ENCODE measurements at regions not wholly inside any gene's neighbourhood (a gene's known extent, or its start where the extent isn't known, plus 50 kb on each side); places are given as distances from the start of the nearest gene placed in this dataset.
"Not testable (repeated sequence)": the region's sequence is repeated elsewhere in the genome, so short reads cannot be mapped to it uniquely, and the experiment has no call there.

DNA sequence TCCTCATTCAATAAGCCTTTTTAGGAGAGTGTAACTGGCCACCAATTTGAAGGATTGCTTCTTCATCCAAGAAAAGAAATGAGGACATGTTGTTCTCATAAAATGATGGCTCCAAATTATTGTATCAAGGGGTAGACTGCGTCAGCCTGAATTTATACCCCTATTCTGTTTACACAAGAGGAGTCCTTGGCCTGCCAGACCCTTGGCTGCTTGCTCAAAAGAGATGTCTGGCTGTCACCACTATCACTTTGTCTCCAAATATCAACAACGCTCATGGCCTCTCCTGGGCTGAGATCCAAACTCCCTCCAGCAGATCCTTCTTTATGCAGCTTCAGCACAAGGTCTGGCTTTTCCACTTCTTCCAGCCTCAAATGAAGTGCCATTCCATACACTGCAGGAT, 127.9 kb downstream of the OR13H1 start:
- no peak overlapping the region for H3K4me3 Mint-ChIP-seq
- no peaks in the 10 kb centered on the region for H3K36me3 Mint-ChIP-seq
- CTCF ChIA-PET, result no interaction called here
- H3K27me3 Mint-ChIP-seq, result no peaks in the 10 kb centered on the region
- H3K4me1 Mint-ChIP-seq, result no peaks in the 10 kb centered on the region
- H3K27ac Mint-ChIP-seq, result no peak overlapping the region
- no peak for DNase-seq
- H3K9me3 Mint-ChIP-seq, result no peaks in the 10 kb centered on the region

DNA sequence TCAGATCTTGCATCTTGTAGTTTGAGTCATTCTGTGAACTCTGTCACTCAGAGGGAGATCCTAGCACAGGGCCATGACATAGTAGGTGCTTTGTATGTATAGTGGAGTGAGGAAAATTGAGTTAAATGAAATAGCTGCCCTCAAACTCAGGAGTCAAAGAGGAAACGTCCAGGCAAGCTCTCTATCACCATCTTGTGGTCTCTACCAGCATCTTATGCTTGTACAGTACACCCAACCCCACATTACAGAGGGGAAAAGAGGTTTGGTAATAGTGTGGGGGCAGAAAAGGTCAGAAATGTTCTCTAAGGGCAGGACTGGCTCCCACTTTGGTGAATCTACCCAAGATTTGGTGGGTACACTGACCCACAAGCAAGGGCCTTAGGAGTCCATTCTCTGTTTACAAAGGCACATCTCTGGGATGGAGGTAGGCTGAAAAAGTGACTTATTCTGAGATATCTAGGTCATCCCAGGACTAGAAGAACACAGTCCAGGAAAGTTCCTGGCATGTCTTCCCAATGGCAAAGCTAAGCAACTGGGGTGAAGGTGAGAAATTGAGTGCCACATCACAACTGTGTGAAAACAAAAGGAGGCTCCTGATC, 131.8 kb downstream of the OR13H1 start:
- no peaks in the 10 kb centered on the region for H3K9me3 Mint-ChIP-seq
- no peaks in the 10 kb centered on the region for H3K36me3 Mint-ChIP-seq
- CTCF ChIA-PET, result interaction anchor here (1.2 to 3.3 kb wide), 2 partner anchors 30 to 699 kb away, joined by 3 to 10 read pairs; no protein-coding TSS in a partner anchor
- no peak overlapping the region for H3K4me3 Mint-ChIP-seq
- no peaks in the 10 kb centered on the region for H3K4me1 Mint-ChIP-seq
- no peaks in the 10 kb centered on the region for H3K27me3 Mint-ChIP-seq
- DNase-seq, result no peak
- no peak overlapping the region for H3K27ac Mint-ChIP-seq

DNA sequence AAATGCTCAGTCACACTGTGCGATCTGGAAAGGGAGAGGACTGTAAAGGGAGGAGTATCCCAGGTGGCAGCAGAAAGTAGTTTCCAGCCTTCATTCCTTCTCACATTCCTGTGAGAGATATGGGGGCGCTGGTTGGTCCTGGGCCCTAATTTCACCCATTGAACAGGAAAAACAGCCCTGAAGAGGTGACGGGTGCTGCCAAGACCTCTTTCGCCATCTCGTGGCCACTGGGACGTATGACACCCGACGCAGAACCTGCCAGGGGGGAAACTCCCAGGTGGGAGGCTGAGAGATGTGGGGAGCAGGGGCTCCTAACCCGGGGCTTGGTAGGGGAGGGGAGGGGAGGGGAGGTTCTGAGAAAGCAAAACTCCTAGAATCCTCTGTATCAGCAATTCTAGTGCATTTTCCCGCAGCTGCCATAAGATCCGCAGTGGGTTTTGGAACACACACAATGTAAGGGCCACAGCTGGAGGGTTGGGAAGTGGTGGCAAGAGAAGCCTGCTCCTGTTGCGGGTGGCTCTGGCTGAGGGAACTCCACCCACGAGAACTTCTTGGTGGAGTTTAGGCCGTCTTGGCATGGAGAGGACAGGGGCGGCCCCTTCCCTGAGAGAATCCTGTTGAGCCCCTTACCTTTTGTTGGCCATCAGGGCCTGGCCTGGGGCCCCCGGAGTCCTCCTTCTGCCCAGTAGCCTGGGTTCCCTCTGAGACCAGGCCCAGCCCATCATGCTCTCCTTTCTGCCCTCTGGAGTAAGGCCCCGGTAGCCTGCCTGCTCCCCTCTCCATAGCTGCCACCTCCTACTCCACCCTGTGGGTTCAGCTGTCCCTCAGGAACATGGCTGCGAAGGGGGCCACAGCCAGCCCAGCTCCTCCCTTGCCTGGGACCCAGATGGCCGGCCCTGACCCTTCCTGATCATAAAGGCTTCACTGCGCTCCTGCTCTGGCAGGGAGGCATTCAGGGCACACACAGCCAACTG, 134.1 kb downstream of the OR13H1 start:
- no peaks in the 10 kb centered on the region for H3K36me3 Mint-ChIP-seq
- no peak overlapping the region for H3K27ac Mint-ChIP-seq
- peak; percentile 50 for DNase-seq
- H3K4me3 Mint-ChIP-seq, result no peak overlapping the region
- no peaks in the 10 kb centered on the region for H3K27me3 Mint-ChIP-seq
- CTCF ChIA-PET, result interaction anchor here (0.6 to 3.3 kb wide), 6 partner anchors 10 to 701 kb away, joined by 3 to 10 read pairs (median 3); no protein-coding TSS in a partner anchor
- no peaks in the 10 kb centered on the region for H3K4me1 Mint-ChIP-seq
- no peaks in the 10 kb centered on the region for H3K9me3 Mint-ChIP-seq

DNA sequence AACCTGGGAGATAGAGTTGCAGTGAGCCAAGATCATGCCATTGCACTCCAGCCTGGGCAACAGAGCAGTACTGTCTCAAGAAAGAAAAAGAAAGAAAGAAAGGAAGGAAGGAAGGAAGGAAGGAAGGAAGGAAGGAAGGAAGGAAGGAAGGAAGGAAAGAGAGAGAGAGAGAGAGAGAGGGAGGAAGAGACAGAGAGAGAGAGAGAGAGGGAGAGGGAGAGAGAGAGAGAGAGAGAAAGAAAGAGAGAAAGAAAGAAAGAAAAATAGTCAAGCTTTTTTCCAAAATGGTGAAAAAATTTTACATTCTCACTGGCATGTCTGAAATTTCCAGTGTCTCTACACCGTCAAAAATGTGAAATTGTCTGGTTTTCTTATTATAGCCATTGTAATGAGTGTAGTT, 138.9 kb downstream of the OR13H1 start:
- H3K9me3 Mint-ChIP-seq, H3K4me1 Mint-ChIP-seq, H3K27me3 Mint-ChIP-seq, DNase-seq, H3K36me3 Mint-ChIP-seq, H3K27ac Mint-ChIP-seq, H3K4me3 Mint-ChIP-seq, CTCF ChIA-PET: not testable (repeated sequence)

DNA sequence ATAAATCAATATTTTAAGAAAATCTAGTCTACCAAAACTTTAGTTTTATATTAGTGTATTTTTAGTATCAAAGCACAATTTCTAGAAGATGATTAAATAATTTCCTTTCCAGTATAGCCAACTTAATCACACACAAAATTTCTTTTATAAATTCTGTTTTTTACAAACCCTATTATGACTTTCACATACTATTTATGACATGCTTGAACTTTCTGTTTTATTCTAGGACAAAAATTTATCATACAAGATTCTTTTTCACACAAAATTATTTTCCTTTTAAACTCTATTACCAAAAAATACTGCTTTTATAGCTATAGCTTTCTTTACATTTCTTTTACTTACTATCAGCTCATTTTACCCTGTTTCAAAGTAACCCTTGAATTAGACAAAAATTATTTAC, 149.5 kb downstream of the OR13H1 start:
- H3K4me3 Mint-ChIP-seq, result no peak overlapping the region
- CTCF ChIA-PET, result no interaction called here
- DNase-seq, result no peak
- no peaks in the 10 kb centered on the region for H3K9me3 Mint-ChIP-seq
- no peaks in the 10 kb centered on the region for H3K27me3 Mint-ChIP-seq
- H3K4me1 Mint-ChIP-seq, result no peaks in the 10 kb centered on the region
- H3K36me3 Mint-ChIP-seq, result peaks cover 15% of the 10 kb centered on the region
- no peak overlapping the region for H3K27ac Mint-ChIP-seq

DNA sequence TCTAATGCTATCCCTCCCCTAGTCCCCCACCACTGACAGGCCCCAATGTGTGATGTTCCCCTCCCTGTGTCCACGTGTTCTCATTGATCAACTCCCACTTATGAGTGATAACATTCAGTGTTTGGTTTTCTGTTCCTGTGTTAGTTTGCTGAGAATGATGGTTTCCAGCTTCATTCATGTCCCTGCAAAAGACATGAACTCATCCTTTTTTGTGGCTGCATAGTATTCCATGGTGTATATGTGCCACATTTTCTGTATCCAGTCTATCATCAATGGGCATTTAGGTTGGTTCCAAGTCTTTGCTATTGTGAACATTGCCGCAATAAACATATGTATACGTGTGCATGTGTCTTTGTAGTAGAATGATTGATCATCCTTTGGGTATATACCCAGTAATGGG, 153.1 kb downstream of the OR13H1 start:
- H3K27ac Mint-ChIP-seq, H3K9me3 Mint-ChIP-seq, H3K4me1 Mint-ChIP-seq, DNase-seq, H3K4me3 Mint-ChIP-seq, H3K27me3 Mint-ChIP-seq, CTCF ChIA-PET: not testable (repeated sequence)
- peaks cover 12% of the 10 kb centered on the region for H3K36me3 Mint-ChIP-seq

DNA sequence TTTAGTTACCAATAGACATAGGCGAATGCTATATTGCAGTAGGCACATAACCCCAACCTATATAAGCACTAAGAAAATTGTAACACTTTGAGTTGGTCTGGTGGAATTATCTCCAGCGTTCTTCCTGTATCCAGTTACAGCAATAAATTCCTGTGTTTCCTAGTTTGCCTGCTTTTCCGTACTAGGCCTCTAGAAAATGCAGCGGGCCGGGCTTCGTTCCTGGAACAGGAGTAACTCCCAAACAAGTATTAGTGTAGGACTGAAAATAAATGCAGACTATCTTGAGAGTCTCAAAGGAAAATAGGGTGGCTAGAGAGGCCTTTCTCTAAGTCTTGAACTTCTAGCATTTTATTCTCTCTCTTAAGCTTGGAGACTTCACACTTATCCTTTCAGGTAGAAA, 159.8 kb downstream of the OR13H1 start:
- Mint-ChIP-seq H3K27me3 (no peaks in the 10 kb centered on the region), H3K4me3 (no peak overlapping the region), H3K27ac (no peak overlapping the region), H3K9me3 (no peaks in the 10 kb centered on the region), H3K4me1 (no peaks in the 10 kb centered on the region), H3K36me3 (peaks cover 3% of the 10 kb centered on the region)
- CTCF ChIA-PET, result no interaction called here
- DNase-seq, result no peak

DNA sequence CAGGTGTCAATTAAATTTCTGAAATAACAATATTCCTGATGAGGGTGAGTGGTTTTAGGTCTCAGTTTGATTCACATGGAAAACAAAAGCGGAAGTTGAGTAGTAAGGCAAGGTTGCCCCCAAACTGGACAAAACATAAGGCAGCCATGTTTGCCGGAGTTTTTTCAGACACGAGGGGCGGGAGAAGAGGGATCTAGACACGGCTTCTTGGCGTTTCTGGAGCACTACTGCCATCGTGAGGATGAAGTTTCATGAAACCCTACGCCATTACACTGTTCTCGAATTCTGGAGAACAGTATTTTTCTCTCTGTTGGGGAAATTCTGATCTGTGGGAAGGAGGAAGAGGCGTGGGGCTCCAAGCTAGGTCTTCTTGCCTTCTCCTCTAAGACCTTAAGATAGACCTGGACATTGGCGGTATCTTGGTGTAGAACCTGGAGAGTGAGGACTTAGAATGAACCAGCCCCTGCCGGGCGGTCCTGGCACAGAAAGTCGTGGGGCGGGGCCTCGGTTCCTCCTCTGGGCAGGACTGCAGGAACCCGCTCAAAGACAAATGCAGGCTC, 160.3 kb downstream of the OR13H1 start:
- Mint-ChIP-seq H3K27ac (no peak overlapping the region), H3K27me3 (no peaks in the 10 kb centered on the region), H3K4me3 (no peak overlapping the region), H3K36me3 (peaks cover 2% of the 10 kb centered on the region), H3K9me3 (no peaks in the 10 kb centered on the region), H3K4me1 (no peaks in the 10 kb centered on the region)
- DNase-seq, result no peak
- CTCF ChIA-PET, result no interaction called here

DNA sequence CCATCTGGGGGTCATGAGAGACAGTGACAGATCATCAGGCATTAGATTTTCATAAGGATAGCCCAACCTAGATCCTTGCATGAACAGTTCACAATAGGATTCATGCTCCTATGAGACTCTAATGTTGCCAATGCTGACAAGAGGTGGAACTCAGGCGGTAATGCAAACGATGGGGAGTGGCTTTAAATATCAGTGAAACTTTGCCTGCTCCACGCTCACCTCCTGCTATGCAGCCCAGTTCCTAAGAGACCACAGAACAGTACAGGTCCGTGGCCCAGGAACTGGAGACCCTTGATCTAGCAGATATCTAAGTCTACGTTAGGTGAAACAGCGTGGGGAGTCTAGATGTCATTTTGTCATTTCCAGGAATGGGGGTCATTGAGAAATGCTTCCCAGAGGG, 165.7 kb downstream of the OR13H1 start:
- no peaks in the 10 kb centered on the region for H3K27me3 Mint-ChIP-seq
- no peaks in the 10 kb centered on the region for H3K9me3 Mint-ChIP-seq
- no peak overlapping the region for H3K27ac Mint-ChIP-seq
- H3K36me3 Mint-ChIP-seq, result peaks cover 11% of the 10 kb centered on the region
- DNase-seq, result no peak
- no peak overlapping the region for H3K4me3 Mint-ChIP-seq
- no peaks in the 10 kb centered on the region for H3K4me1 Mint-ChIP-seq
- CTCF ChIA-PET, result no interaction called here

DNA sequence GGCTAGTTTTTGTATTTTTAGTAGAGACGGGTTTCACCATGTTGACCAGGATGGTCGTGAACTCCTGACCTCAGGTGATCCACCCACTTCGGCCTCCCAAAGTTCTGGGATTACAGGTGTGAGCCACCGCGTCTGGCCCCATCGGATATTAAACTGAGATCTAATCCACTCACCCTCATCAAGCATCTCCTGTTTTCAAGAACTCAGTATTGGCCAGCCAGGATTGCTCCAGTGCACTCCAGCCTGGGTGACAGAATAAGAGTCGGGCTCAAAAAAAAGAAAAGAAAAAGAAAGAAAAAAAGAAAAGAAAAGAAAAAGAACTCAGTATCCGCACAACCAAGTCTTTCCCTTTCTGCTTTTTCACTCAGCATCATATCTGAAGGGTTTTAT, 167.6 kb downstream of the OR13H1 start:
- H3K27ac Mint-ChIP-seq, result no peak overlapping the region
- H3K9me3 Mint-ChIP-seq, result no peaks in the 10 kb centered on the region
- peaks cover 11% of the 10 kb centered on the region for H3K36me3 Mint-ChIP-seq
- H3K4me1 Mint-ChIP-seq, result no peaks in the 10 kb centered on the region
- H3K4me3 Mint-ChIP-seq, result no peak overlapping the region
- H3K27me3 Mint-ChIP-seq, result no peaks in the 10 kb centered on the region
- DNase-seq, result no peak
- CTCF ChIA-PET, result no interaction called here

DNA sequence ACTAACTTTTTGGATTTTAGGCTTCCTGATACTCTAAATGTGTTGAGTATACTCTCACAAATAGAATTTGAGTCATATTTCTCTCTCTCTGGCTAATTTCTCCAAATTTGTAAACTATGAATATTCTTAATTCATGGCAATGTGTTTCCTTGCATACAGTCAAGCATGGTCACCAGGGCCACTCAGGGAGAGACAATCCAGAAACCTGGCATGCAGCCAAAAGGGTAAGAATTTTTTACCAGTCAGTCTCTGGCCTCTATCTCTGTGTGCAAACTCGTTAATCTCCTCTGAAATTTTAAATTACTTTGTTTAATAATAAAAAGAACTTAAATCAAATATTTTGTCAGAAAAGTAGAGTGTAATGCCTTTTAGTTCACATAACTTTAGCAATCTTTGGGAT, 179.8 kb downstream of the OR13H1 start:
- H3K4me1 Mint-ChIP-seq, result no peaks in the 10 kb centered on the region

DNA sequence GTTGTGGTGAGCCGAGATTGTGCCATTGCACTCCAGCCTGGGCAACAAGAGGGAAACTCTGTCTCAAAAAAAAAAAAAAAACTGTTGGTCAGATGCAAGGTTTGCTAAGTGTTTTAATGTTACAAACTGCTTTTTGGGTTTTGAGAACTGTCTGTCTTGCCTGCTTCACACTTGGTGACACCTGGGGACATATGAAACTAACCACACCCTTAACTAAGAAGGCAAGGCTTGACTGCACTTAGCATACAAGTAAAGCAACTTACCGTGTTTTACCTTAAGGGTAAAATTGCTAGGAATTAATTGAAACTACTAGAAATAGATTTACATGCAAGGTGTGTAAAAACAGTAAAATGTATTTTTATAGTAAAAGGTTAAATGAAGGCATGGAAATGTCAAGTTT, 180.4 kb downstream of the OR13H1 start:
- Mint-ChIP-seq H3K36me3 (peaks cover 9% of the 10 kb centered on the region), H3K4me3 (no peak overlapping the region), H3K27ac (no peak overlapping the region), H3K9me3 (peaks cover 10% of the 10 kb centered on the region), H3K4me1 (no peaks in the 10 kb centered on the region), H3K27me3 (no peaks in the 10 kb centered on the region)
- DNase-seq, result no peak
- CTCF ChIA-PET, result no interaction called here

More for the DNA sequence above, 179.8 kb downstream of the OR13H1 start:
- peaks cover 8% of the 10 kb centered on the region for H3K9me3 Mint-ChIP-seq
- H3K36me3 Mint-ChIP-seq, result peaks cover 9% of the 10 kb centered on the region
- DNase-seq, result no peak
- H3K27ac Mint-ChIP-seq, result no peak overlapping the region
- no peak overlapping the region for H3K4me3 Mint-ChIP-seq
- CTCF ChIA-PET, result no interaction called here
- no peaks in the 10 kb centered on the region for H3K27me3 Mint-ChIP-seq

DNA sequence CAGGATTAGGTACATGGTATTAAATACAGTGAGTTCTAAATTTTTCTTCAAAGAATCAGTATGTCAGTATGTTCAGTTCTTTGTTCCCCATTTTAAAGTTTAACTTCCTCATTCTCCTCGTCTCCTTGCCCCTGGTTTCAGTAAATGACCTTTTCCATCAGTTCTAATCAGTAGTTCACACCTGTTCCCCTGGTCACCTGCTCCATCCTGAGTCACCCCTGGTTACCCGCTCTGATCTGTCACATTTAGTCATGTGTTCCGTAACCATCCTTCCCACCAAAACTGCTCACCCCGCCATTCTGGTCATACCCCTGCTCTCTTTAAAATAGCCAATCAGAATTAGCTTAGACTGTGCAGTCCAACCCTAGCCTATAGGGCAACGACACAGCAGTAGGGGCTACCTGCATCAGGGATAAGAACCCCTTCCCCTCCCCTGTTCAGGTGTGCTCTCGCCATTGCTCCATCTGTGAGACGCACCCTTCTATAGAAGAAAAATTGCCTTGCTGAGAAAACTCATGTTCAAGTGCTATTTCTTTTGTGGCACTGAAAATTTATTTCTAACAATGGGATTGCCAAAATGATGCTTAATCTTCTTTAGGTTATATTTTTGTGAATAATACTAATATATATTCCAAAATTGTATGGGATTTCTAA, 181.3 kb downstream of the OR13H1 start:
- Mint-ChIP-seq H3K27me3 (no peaks in the 10 kb centered on the region), H3K36me3 (peaks cover 9% of the 10 kb centered on the region), H3K4me1 (no peaks in the 10 kb centered on the region), H3K27ac (no peak overlapping the region), H3K4me3 (no peak overlapping the region), H3K9me3 (peaks cover 10% of the 10 kb centered on the region)
- no peak for DNase-seq
- CTCF ChIA-PET, result no interaction called here

DNA sequence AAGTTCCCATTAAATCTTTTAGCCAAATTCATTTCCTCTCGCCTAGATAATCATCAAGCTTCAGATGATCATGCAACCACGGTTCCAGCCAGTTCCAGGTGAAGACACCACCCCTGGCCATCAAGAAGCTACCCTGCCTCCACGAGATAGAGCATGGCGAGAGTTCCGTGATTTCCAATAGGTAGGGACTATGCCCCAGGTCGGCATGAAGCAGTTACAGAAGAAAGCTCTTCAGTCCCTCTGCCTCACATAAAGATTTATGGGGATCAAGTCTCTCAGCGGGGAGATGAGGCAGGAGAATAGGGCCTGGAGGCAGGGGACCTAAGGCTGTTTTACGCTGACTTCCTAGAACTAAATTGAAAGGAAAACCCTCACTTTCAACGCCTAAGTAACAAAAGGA, 183.9 kb downstream of the OR13H1 start:
- DNase-seq, result no peak
- Mint-ChIP-seq H3K36me3 (peaks cover 7% of the 10 kb centered on the region), H3K4me3 (no peak overlapping the region), H3K9me3 (peaks cover 10% of the 10 kb centered on the region), H3K4me1 (no peaks in the 10 kb centered on the region), H3K27me3 (no peaks in the 10 kb centered on the region), H3K27ac (no peak overlapping the region)
- CTCF ChIA-PET, result no interaction called here

All from activated naive CD4-positive, alpha-beta T cell treated with anti-CD3 and anti-CD28 coated beads, Interleukin-2, amount 10 ng/mL, durations not matched to agents 7 days and 5 days (primary cell).